Tibial artery (tissue), 4 donors: ENCODE measurements at regions not wholly inside any gene's neighbourhood (a gene's known extent, or its start where the extent isn't known, plus 50 kb on each side); places are given as distances from the start of the nearest gene placed in this dataset.

Experiments
- DNase-seq, 2 donors: peaks; one replicate each; pipeline ENCODE4 v3.0.0-alpha.2; 2019
- H3K27ac ChIP-seq, 2 donors: fragments of 200-600 bp; sonication (generic) in 1 of 2; 1 replicate in 1 of 2; 2 replicates in 1 of 2; pipeline ENCODE4 v1.5.1; 2018 to 2019; ENCODE audit warnings: mild to moderate bottlenecking in 1 of 2
- H3K27me3 ChIP-seq, 2 donors: fragments of 200-600 bp; sonication (generic) in 1 of 2; one replicate each; pipeline versions ENCODE4 v1.5.1 to v1.6.0; 2016 to 2019
- H3K36me3 ChIP-seq, 3 donors: fragments of 200-600 bp; sonication (generic) in 2 of 3; one replicate each; pipeline ENCODE4 v1.5.1; 2016 to 2019; ENCODE audit warnings: mild to moderate bottlenecking in 2 of 3
- H3K4me1 ChIP-seq, 4 donors: fragments of 200-600 bp; sonication (generic) in 2 of 4; 1 replicate in 3 of 4; 2 replicates in 1 of 4; pipeline ENCODE4 v1.5.1; 2016 to 2019
- H3K4me3 ChIP-seq, 2 donors: fragments of 200-600 bp; sonication (generic) in 1 of 2; 1 replicate in 1 of 2; 2 replicates in 1 of 2; pipeline ENCODE4 v1.5.1; 2018 to 2019; ENCODE audit warnings: mild to moderate bottlenecking in 2 of 2
- H3K9me3 ChIP-seq, 3 donors: fragments of 200-600 bp; sonication (generic) in 1 of 3; one replicate each; pipeline ENCODE4 v1.5.1; 2016 to 2019
- CTCF ChIP-seq, 2 experiments: fragments of 200-600 bp in 1 of 2; fragments of 450-650 bp in 1 of 2; IDR thresholded peaks; one replicate each; pipeline ENCODE4 v1.5.1; 2017 to 2019; ENCODE audit warnings: antibody characterized with exemption in 2 of 2, mild to moderate bottlenecking in 1 of 2, moderate library complexity in 1 of 2
- intact Hi-C: fragments of 100-400 bp; cut with DNase I; formaldehyde crosslinking; loops from one replicate; pipeline ENCODE4 v1.15.0; 2023; ENCODE audit warnings: low total_unique reads

DNA sequence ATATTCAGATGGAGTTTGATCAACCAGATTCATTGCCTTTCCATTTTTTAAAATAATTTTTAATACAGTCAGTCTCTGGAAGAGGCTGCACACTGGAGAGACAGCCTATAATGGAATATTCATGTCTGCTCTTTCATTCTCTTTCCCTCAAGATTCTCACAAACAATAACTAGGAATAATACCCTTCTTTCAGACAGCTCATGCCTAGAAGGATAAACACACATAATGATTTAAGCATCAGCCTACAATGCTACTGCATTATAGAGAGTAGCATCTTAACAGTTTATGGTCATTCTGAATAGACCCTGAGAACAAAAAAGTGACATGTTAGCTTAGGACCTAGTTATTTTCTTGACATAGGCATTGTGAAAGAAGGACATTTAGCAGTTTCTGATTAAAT lies 1692.3 kb downstream of the GRIK2 start:
- no peaks in the 10 kb centered on the region for H3K9me3 ChIP-seq
- intact Hi-C loops = no loop called here
- no peak for DNase-seq
- H3K4me1 ChIP-seq = no peaks in the 10 kb centered on the region
- no peak for TF ChIP-seq CTCF (IDR thresholded peaks at IDR 0.05)
- H3K27me3 ChIP-seq = no peaks in the 10 kb centered on the region
- no peak overlapping the region for H3K27ac ChIP-seq
- H3K36me3 ChIP-seq = no peaks in the 10 kb centered on the region
- no peak overlapping the region for H3K4me3 ChIP-seq

GRCh38 chr6:103081876-103082630 lies 1688.5 kb downstream of the GRIK2 start:
- Histone ChIP-seq H3K36me3 (no peaks in the 10 kb centered on the region), H3K4me3 (no peak overlapping the region), H3K27ac (no peak overlapping the region), H3K4me1 (no peaks in the 10 kb centered on the region), H3K27me3 (no peaks in the 10 kb centered on the region), H3K9me3 (no peaks in the 10 kb centered on the region)
- no peak for DNase-seq
- intact Hi-C loops = no loop called here
- TF ChIP-seq CTCF (IDR thresholded peaks at IDR 0.05) = no peak

DNA sequence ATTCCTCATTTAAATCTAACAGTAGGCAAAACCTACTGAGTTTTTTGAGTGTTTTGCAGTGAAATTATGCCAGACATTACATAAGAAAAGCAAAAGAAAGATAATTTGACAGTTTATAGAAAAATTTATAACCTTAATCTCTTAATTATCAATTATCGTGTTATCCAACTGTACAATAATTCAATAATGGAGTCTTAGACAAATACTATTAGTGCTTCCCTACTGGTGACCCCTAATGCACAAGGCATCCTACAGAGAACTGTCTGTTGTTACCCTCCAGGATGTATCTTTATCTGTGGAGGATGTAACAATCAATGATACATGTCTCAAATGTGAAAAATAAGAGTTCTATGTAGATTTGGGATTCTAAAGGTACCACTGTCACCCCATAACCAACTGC lies 1687.6 kb downstream of the GRIK2 start:
- Histone ChIP-seq H3K27ac (no peak overlapping the region), H3K27me3 (no peaks in the 10 kb centered on the region), H3K4me3 (no peak overlapping the region), H3K9me3 (no peaks in the 10 kb centered on the region), H3K4me1 (no peaks in the 10 kb centered on the region), H3K36me3 (no peaks in the 10 kb centered on the region)
- no peak for DNase-seq
- intact Hi-C loops = no loop called here
- no peak for TF ChIP-seq CTCF (IDR thresholded peaks at IDR 0.05)

DNA sequence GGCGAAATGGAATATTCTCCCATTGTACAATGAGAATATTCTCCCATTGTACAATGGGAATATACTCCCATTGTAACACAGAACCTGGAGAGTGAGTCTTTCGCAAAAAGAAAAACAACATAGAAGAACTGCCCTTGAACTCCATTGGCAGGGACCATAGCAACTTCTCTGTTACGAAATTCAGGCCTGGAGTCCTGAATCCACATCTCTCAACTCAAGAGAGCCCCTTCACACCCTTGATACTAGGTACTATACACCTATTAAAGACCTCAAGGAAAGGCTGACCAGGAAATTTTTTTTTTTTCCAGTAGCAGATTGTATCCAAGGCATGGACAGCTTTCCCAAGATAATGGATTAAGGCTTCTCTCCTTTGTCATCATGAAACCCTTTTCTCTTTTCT lies 1687.0 kb downstream of the GRIK2 start:
- Histone ChIP-seq H3K4me1 (no peaks in the 10 kb centered on the region), H3K4me3 (no peak overlapping the region), H3K9me3 (no peaks in the 10 kb centered on the region), H3K36me3 (no peaks in the 10 kb centered on the region), H3K27ac (no peak overlapping the region), H3K27me3 (no peaks in the 10 kb centered on the region)
- DNase-seq = no peak
- intact Hi-C loops = no loop called here
- TF ChIP-seq CTCF (IDR thresholded peaks at IDR 0.05) = no peak

DNA sequence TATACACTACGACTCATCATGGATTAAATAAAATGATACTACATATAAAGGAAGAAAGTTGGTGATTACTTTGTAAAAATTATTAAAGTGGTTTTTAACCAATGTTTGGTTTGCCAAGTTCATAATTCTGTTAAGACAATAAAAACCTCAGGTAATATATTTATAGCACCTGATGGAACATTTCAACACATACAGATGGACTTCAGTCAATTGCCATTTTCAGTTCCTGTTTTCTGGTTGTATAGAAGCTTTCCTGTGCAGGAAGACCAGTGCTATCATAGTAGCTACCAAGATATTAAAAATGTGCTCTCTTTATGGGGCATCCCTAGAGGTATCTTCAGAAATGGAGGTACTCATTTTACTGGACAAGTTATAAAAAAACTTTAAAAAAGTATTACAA lies 1686.4 kb downstream of the GRIK2 start:
- TF ChIP-seq CTCF (IDR thresholded peaks at IDR 0.05) = no peak
- no peak for DNase-seq
- no peaks in the 10 kb centered on the region for H3K27me3 ChIP-seq
- no peak overlapping the region for H3K27ac ChIP-seq
- intact Hi-C loops = no loop called here
- H3K36me3 ChIP-seq = no peaks in the 10 kb centered on the region
- no peak overlapping the region for H3K4me3 ChIP-seq
- no peaks in the 10 kb centered on the region for H3K4me1 ChIP-seq
- H3K9me3 ChIP-seq = no peaks in the 10 kb centered on the region

DNA sequence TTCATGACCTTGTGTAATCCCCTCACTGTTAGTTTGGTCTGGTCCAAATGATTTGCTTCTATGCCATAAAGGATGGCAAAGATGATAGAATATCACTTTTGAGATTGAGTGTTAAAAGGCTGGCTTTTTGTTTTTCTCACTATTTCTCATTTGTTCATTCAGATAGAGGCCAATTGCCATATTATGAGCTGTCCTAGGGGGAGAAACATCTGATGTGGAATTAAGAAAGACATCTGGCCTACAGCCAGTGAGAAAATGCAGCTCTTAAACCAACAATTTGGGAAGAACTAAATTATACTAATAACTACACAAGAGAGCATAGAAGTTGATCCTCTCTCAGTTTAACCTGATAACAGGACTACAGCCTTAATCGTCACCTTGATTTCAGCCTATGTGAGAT lies 1668.6 kb downstream of the GRIK2 start:
- DNase-seq = no peak
- intact Hi-C loops = no loop called here
- Histone ChIP-seq H3K9me3 (peaks cover 0 to 3% (median 0%) of the 10 kb centered on the region in 3 donors), H3K4me1 (no peaks in the 10 kb centered on the region), H3K27ac (no peak overlapping the region), H3K4me3 (no peak overlapping the region), H3K27me3 (no peaks in the 10 kb centered on the region), H3K36me3 (no peaks in the 10 kb centered on the region)
- TF ChIP-seq CTCF (IDR thresholded peaks at IDR 0.05) = no peak
